HCT116 (cell line): ENCODE measurements at regions not wholly inside any gene's neighbourhood (a gene's known extent, or its start where the extent isn't known, plus 50 kb on each side); places are given as distances from the start of the nearest gene placed in this dataset.

Experiments used
- ATAC-seq: fragments of 200-7000 bp; cut with Tn5 transposase; 2 replicates; pipeline ENCODE4 v1.9.1; 2020; ENCODE audit warnings: mild to moderate bottlenecking, moderate library complexity
- BruUV-seq: library from RNA; stranded (reverse); fragments of 400-500 nt; replicated peaks from 2 replicates; lab custom pipeline; 2021; lab: Mats Ljungman, UMichigan
- CTCF ChIA-PET: fragments of 300-600 bp; sonication (Branson Sonifier 250); formaldehyde crosslinking; loops from one replicate; lab custom pipeline; 2021; ENCODE audit warnings: antibody characterized with exemption; lab: Charles Lee
- POLR2A ChIA-PET: fragments of 300-600, 350-600 bp; sonication (Branson Sonifier 250); formaldehyde crosslinking; loops from one replicate; lab custom pipeline; 2021; ENCODE audit warnings: antibody characterized with exemption; lab: Charles Lee
- RAD21 ChIA-PET, 2 experiments: fragments of 300-600 bp; sonication (Branson Sonifier 250); formaldehyde crosslinking; loops; one replicate each; lab custom pipeline; 2023; ENCODE audit warnings: low total read pairs in 2 of 2; ENCODE audit not compliant: uncharacterized antibody in 2 of 2, unreplicated experiment in 2 of 2, low non-redundant PET in 1 of 2; lab: Charles Lee
- DNase-seq: peaks from one replicate; pipeline ENCODE4 v3.0.0-alpha.2; 2010; ENCODE audit warnings: low read depth, low spot score
- H2AFZ ChIP-seq: fragments of 200-600 bp; shearing (Covaris generic), sonication (generic); 2 replicates; pipeline ENCODE4 v1.6.1; 2017; ENCODE audit warnings: low read depth, mixed run types, mixed read lengths, antibody characterized with exemption, low read length; ENCODE audit not compliant: poor library complexity, severe bottlenecking
- H3K27ac ChIP-seq: 2 replicates; pipeline ENCODE4 v1.5.1; 2012; ENCODE audit warnings: low read depth, low read length
- H3K27me3 ChIP-seq: fragments of 200-600 bp; sonication (generic); 2 replicates; pipeline ENCODE4 v1.6.1; 2016; ENCODE audit warnings: mixed run types, low read length, mixed read lengths; ENCODE audit not compliant: insufficient read depth
- H3K36me3 ChIP-seq, 2 experiments: fragments of 200-500 bp in 1 of 2; fragments of 200-600 bp in 1 of 2; sonication (Bioruptor generic) in 1 of 2; sonication (generic) in 1 of 2; 2 replicates each; pipeline versions ENCODE4 v1.5.1 to v1.6.1; 2014 to 2016; ENCODE audit warnings: low read length in 2 of 2, inconsistent platforms in 1 of 2, mixed read lengths in 1 of 2, mixed run types in 1 of 2; ENCODE audit not compliant: insufficient read depth in 2 of 2, control insufficient read depth in 1 of 2
- H3K4me1 ChIP-seq, 2 experiments: fragments of 200-600 bp in 1 of 2; sonication (generic) in 1 of 2; 2 replicates each; pipeline versions ENCODE4 v1.5.1 to v1.6.1; 2012 to 2017; ENCODE audit warnings: low read length in 2 of 2, inconsistent platforms in 1 of 2, mild to moderate bottlenecking in 1 of 2, mixed read lengths in 1 of 2, mixed run types in 1 of 2, moderate library complexity in 1 of 2; ENCODE audit not compliant: insufficient read depth in 2 of 2, control insufficient read depth in 1 of 2
- H3K4me2 ChIP-seq: fragments of 200-600 bp; sonication (generic); 2 replicates; pipeline ENCODE4 v1.6.1; 2017; ENCODE audit warnings: mixed run types, low read length, mixed read lengths
- H3K4me3 ChIP-seq, 2 experiments: fragments of 200-600 bp in 1 of 2; sonication (generic) in 1 of 2; replicated peaks in 1 of 2; 2 replicates each; pipeline ENCODE4 v1.5.1; 2011 to 2016; ENCODE audit warnings: low read length in 2 of 2, control low read depth in 1 of 2, low read depth in 1 of 2, mild to moderate bottlenecking in 1 of 2, mixed read lengths in 1 of 2, mixed run types in 1 of 2
- H3K79me2 ChIP-seq: fragments of 200-600 bp; sonication (generic); 2 replicates; pipeline ENCODE4 v1.6.1; 2017; ENCODE audit warnings: mild to moderate bottlenecking, mixed run types, low read length, moderate library complexity, mixed read lengths; ENCODE audit not compliant: insufficient read depth
- H3K9ac ChIP-seq: fragments of 200-600 bp; sonication (generic); 2 replicates; pipeline ENCODE4 v1.6.1; 2016; ENCODE audit warnings: low read length, mixed read lengths
- H3K9me2 ChIP-seq: fragments of 200-600 bp; sonication (generic), shearing (Covaris generic); 2 replicates; pipeline ENCODE4 v1.6.1; 2017; ENCODE audit warnings: mixed run types, mild to moderate bottlenecking, moderate library complexity; ENCODE audit not compliant: insufficient read depth
- H3K9me3 ChIP-seq, 2 experiments: fragments of 200-500 bp in 1 of 2; fragments of 200-600 bp in 1 of 2; sonication (Bioruptor generic) in 1 of 2; sonication (generic) in 1 of 2; 2 replicates each; pipeline ENCODE4 v1.6.1; 2014 to 2017; ENCODE audit warnings: low read length in 2 of 2, mixed read lengths in 2 of 2, inconsistent platforms in 1 of 2, low read depth in 1 of 2, mild to moderate bottlenecking in 1 of 2, mixed run types in 1 of 2, moderate library complexity in 1 of 2; ENCODE audit not compliant: control insufficient read depth in 1 of 2, insufficient read depth in 1 of 2
- H4K20me1 ChIP-seq: fragments of 200-600 bp; sonication (generic), shearing (Covaris generic); 2 replicates; pipeline ENCODE4 v1.6.1; 2017; ENCODE audit warnings: mixed run types, mild to moderate bottlenecking, moderate library complexity; ENCODE audit not compliant: insufficient read depth
- CBX3 ChIP-seq: IDR thresholded peaks from 2 replicates; pipeline ENCODE4 v1.6.1; 2012; ENCODE audit warnings: low read depth
- CEBPB ChIP-seq: IDR thresholded peaks from 2 replicates; pipeline ENCODE4 v1.6.1; 2012; ENCODE audit warnings: low read depth
- EZH2phosphoT487 ChIP-seq: fragments of 200-600 bp; IDR thresholded peaks from 2 replicates; pipeline ENCODE4 v1.6.1; 2018; ENCODE audit warnings: antibody characterized with exemption, borderline replicate concordance
- FOSL1 ChIP-seq: IDR thresholded peaks from 2 replicates; pipeline ENCODE4 v1.6.1; 2012; ENCODE audit warnings: low read depth
- JUND ChIP-seq: IDR thresholded peaks from 2 replicates; pipeline ENCODE4 v1.6.1; 2012
- POLR2A ChIP-seq: IDR thresholded peaks from 2 replicates; pipeline ENCODE4 v1.7.0; 2011; ENCODE audit warnings: borderline replicate concordance; ENCODE audit not compliant: insufficient read depth, insufficient read length; ENCODE audit errors: extremely low read depth
- POLR2AphosphoS5 ChIP-seq: IDR thresholded peaks from 2 replicates; pipeline ENCODE4 v1.6.1; 2011; ENCODE audit warnings: mild to moderate bottlenecking, low read depth, low read length, moderate library complexity
- RAD21 ChIP-seq: IDR thresholded peaks from 2 replicates; pipeline ENCODE4 v1.6.1; 2012; ENCODE audit warnings: low read depth, mild to moderate bottlenecking
- SIN3A ChIP-seq: IDR thresholded peaks from 2 replicates; pipeline ENCODE4 v1.6.1; 2012; ENCODE audit warnings: low read depth
- TCF7L2 ChIP-seq: IDR thresholded peaks from 2 replicates; pipeline ENCODE4 v1.7.0; 2011; ENCODE audit warnings: borderline replicate concordance, inconsistent platforms; ENCODE audit not compliant: insufficient read depth, insufficient read length; ENCODE audit errors: extremely low read depth
- ZNF274 ChIP-seq: fragments of 200-500 bp; sonication (Bioruptor generic); IDR thresholded peaks from 2 replicates; pipeline ENCODE4 v1.6.1; 2014; ENCODE audit warnings: mild to moderate bottlenecking, low read depth, low read length, inconsistent platforms
- intact Hi-C: fragments of 100-400 bp; cut with micrococcal nuclease; formaldehyde crosslinking; loops from 2 replicates; pipeline ENCODE4 v1.10.0; 2022
- TF ChIP-seq, protein P1 (sequence below): IDR thresholded peaks from 2 replicates; pipeline ENCODE4 v1.6.1; 2012
- TF ChIP-seq, protein P2 (sequence below), 3 experiments: fragments of 200-600 bp in 1 of 3; sonication (generic) in 1 of 3; IDR thresholded peaks in 2 of 3; conservative IDR thresholded peaks in 1 of 3; 2 replicates each; pipeline ENCODE4 v1.5.1; 2012 to 2017; ENCODE audit warnings: low read depth in 2 of 3, low read length in 2 of 3, antibody characterized with exemption in 1 of 3, borderline replicate concordance in 1 of 3, control low read depth in 1 of 3, mild to moderate bottlenecking in 1 of 3, mixed read lengths in 1 of 3, mixed run types in 1 of 3, moderate library complexity in 1 of 3; ENCODE audit not compliant: insufficient read depth in 1 of 3
- TF ChIP-seq, protein P3 (sequence below): IDR thresholded peaks from 2 replicates; pipeline ENCODE4 v1.6.1; 2011; ENCODE audit warnings: mild to moderate bottlenecking, low read length, moderate library complexity; ENCODE audit not compliant: insufficient replicate concordance; ENCODE audit errors: extremely low read depth
- TF ChIP-seq, protein P4 (sequence below): IDR thresholded peaks from 2 replicates; pipeline ENCODE4 v1.6.1; 2012

DNA sequence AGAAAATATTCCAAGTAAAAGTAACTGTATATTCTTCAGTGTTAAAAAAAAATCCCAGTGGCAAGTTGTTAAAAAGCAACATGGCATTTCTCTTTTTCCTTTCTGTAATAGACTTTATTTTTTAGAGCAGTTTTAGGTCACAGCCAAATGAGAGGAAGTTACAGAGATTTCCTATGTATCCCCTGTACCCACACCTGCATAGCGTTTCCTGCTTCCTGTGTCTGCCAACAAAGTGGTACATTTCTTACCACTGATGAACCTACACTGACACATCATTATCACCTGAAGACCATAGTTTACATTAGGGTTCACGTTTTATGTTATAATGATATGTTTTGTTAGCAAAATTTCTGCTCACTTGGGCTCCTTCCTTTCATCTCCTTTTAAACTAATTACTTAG is 124.7 kb downstream of the GPAT3 start (continued):
- TF ChIP-seq CEBPB (no peak), POLR2A (no peak), JUND (no peak), FOSL1 (no peak), EZH2phosphoT487 (no peak)
- TF ChIP-seq, protein P1, sequence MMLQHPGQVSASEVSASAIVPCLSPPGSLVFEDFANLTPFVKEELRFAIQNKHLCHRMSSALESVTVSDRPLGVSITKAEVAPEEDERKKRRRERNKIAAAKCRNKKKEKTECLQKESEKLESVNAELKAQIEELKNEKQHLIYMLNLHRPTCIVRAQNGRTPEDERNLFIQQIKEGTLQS: no peak
- TF ChIP-seq, protein P2, sequence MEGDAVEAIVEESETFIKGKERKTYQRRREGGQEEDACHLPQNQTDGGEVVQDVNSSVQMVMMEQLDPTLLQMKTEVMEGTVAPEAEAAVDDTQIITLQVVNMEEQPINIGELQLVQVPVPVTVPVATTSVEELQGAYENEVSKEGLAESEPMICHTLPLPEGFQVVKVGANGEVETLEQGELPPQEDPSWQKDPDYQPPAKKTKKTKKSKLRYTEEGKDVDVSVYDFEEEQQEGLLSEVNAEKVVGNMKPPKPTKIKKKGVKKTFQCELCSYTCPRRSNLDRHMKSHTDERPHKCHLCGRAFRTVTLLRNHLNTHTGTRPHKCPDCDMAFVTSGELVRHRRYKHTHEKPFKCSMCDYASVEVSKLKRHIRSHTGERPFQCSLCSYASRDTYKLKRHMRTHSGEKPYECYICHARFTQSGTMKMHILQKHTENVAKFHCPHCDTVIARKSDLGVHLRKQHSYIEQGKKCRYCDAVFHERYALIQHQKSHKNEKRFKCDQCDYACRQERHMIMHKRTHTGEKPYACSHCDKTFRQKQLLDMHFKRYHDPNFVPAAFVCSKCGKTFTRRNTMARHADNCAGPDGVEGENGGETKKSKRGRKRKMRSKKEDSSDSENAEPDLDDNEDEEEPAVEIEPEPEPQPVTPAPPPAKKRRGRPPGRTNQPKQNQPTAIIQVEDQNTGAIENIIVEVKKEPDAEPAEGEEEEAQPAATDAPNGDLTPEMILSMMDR (IDR thresholded peaks at IDR 0.05 in 2 of 3, conservative IDR thresholded peaks at IDR 0.05 in 1 of 3; ENCODE audit: borderline replicate concordance in 1 of 3, insufficient read depth in 1 of 3, low read depth in 2 of 3, low read length in 2 of 3): no peak

DNA sequence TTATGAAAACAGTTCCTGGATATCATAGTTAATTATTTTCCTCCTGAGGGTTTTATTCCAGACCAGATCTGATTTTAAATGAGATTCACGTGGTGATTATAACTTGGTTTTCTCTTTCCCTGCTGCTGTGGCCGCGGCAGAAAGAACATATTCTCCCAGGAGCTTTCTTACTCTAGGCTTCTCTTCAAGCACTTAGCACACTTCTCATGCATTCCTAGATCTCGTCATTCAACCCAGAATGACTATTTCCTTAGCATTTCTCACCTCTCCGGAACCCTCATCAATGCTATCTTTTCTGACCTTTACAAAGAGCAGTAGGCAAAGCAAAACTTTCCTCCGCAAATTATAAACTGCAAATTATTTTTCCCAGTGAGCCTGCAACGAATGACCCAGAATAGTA is 122.9 kb downstream of the GPAT3 start:
- H3K27ac ChIP-seq: no peak overlapping the region
- no peaks in the 10 kb centered on the region for H3K79me2 ChIP-seq
- BruUV-seq: no TSS peak
- H2AFZ ChIP-seq: no peak overlapping the region
- H3K4me2 ChIP-seq: no peak overlapping the region
- DNase-seq (no peak), ATAC-seq (no peak)
- ChIA-PET POLR2A (no interaction called here), RAD21 (no interaction called here), CTCF (no interaction called here)
- no peaks in the 10 kb centered on the region for H3K9me2 ChIP-seq
- no peaks in the 10 kb centered on the region for H3K4me1 ChIP-seq
- H4K20me1 ChIP-seq: no peaks in the 10 kb centered on the region
- no peaks in the 10 kb centered on the region for H3K9me3 ChIP-seq
- H3K4me3 ChIP-seq: no peak overlapping the region
- no peaks in the 10 kb centered on the region for H3K36me3 ChIP-seq
- H3K27me3 ChIP-seq: no peaks in the 10 kb centered on the region
- no peak overlapping the region for H3K9ac ChIP-seq
- intact Hi-C loops: no loop called here
- TF ChIP-seq POLR2A: no peak
- TF ChIP-seq RAD21: no peak
- TF ChIP-seq ZNF274: no peak
- TF ChIP-seq EZH2phosphoT487: no peak
- no peak for TF ChIP-seq CEBPB
- TF ChIP-seq CBX3: no peak
- TF ChIP-seq POLR2AphosphoS5: no peak
- TF ChIP-seq, protein P1: no peak
- TF ChIP-seq TCF7L2: no peak
- TF ChIP-seq, protein P3, sequence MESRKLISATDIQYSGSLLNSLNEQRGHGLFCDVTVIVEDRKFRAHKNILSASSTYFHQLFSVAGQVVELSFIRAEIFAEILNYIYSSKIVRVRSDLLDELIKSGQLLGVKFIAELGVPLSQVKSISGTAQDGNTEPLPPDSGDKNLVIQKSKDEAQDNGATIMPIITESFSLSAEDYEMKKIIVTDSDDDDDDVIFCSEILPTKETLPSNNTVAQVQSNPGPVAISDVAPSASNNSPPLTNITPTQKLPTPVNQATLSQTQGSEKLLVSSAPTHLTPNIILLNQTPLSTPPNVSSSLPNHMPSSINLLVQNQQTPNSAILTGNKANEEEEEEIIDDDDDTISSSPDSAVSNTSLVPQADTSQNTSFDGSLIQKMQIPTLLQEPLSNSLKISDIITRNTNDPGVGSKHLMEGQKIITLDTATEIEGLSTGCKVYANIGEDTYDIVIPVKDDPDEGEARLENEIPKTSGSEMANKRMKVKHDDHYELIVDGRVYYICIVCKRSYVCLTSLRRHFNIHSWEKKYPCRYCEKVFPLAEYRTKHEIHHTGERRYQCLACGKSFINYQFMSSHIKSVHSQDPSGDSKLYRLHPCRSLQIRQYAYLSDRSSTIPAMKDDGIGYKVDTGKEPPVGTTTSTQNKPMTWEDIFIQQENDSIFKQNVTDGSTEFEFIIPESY: no peak
- TF ChIP-seq SIN3A: no peak
- TF ChIP-seq, protein P4, sequence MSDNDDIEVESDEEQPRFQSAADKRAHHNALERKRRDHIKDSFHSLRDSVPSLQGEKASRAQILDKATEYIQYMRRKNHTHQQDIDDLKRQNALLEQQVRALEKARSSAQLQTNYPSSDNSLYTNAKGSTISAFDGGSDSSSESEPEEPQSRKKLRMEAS: no peak
